IPS-NIHi7 (cell line): ENCODE measurements at regions not wholly inside any gene's neighbourhood (a gene's known extent, or its start where the extent isn't known, plus 50 kb on each side); places are given as distances from the start of the nearest gene placed in this dataset.

Experiments used
- DNase-seq: peaks from one replicate; pipeline ENCODE4 v3.0.0; 2012; ENCODE audit warnings: mixed read lengths; ENCODE audit errors: extremely low spot score

DNA sequence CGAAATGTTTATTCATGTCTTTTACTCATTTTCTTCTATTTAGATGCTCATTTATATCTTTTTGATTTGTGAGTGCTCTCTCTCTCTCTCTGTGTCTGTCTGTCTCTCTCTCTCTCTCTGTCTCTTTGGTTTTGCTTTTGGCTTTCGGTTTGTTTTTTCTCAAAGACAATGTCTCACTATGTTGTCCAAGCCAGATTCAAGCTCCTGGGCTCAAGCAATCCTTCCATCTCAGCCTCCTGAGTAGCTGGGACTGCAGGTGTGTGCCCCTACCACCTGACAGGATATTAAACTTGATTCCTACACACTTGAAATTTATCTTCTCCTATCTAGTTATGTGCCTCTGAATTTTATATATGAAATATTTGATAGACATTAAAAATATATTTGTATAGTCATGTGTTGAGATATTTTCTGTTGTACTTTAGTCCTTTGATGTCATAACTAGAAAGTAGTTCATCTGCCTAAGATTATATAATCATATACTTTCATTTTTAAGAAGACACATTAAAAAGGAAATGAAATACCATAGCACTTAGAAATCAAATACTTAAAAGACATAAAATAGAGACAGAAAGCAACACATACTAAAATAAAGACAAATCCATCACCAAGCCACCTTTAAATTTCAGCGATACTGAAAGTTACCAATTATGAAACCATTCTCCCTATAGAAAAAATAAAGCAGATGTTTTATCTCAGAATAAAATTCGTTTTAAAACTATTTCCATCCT lies 68.1 kb upstream of the SFMBT2 start:
- DNase-seq, result no peak

DNA sequence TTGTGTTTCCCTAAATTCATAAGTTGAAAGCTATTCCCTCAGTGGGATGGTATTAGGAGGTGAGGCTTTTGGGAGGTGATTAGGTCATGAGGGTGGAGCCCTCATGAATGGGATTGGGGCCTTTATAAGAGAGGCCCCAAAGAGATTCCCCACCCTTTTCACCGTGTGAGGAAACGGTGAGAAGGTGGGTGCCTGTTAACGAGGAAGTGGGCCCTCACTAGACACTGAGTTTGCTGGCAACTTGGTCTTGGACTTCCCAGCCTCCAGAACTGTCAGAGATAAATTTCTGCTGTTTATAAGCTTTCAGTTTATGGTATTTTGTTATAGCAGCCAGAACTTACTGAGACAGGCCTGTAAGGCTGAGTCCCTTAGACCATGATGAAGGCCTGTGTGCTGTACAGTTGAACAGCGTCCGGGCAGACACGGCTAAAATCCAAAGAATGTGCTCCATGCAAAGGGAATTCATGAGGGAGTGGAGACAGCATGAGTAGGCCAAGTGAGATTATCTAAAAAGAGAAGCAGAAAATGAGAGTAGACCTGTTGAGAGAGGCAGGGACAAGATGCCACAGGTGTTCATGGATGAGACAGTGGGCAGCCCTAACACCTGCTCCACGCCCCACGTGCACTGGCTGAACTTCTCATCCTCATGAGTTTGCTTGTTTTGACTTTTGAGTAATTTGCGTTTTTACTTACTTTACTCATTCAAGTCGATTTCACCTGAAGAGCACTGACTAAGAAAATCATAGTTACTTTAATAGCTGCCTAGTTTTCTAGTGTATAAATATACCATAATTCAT lies 66.9 kb upstream of the SFMBT2 start:
- no peak for DNase-seq

DNA sequence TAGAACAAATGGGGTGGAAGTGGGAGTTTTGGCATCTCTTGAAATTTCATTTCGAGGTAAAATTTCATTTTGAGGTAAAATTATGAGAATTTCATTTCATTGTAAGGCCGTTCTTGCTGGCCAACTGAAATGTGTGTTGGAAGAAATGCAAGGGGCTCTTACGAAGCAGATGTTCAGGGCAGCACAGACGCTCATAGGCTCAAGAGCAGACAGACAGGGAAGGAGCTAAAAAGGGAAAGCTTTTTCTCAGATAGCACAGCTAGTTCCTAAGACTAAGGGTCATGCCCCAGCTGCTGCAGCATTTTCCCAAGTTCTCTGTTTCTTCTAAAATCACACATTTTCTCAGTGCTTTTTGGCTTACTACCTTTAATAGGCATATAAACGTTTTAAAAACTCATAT lies 65.1 kb upstream of the SFMBT2 start:
- no peak for DNase-seq

DNA sequence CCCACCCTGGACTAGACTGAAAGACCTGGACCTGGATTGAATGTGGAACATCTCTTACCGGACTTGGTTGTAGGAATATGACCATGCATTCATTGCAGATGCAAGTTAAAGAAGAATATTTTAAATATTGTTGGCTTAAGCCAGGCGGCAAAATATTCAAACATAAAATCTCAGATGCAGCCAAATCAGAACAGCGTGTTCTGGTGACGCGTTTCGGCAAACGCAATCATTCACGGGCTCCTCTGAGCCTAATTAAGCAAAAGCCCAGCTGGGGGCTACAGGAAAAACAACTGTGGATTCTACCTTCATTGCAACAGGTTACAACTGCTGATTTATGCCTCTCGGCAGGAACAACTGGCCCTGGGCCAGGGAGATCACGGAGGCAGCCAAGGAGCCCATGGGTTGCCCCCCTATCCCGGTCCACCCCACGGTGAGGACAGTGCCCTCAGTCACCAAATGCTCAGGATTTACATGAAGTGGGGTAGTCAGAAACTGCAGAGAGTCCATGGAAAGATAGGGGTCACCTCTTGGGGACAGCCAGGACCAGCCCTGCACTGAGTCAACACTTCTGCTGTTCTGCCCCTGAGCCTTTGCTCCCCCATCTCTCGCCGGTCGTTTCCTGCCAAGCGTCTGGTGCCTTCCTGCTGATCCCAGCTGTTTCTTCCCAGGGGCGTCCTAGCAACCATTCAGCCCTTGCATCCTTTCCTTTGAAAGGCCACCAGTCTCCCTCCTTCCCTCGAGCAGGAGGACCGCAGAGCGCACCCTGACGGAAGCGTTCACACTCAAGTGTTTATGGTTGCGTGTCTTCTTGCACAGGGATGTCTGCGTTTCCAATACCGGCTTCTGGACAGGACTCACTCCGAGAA lies 64.4 kb upstream of the SFMBT2 start:
- peak; percentile 64 for DNase-seq

DNA sequence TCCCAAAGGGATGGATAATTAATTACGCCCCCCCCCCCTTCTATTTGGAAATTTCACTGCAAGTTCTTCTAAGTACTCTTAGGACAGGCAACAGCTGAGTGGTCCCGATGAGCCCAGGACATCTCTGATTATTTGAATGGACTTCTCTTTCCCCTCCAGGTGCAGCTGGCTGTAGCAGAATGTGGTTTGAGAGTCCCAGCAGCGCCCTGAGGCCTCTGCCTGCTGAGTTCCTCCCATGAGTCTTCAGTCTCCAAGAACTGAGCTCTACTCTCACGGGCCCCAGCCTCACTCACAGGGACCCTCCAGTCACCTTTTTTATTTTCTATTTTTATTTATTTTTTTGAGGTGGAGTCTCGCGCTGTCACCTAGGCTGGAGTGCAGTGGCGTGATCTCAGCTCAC lies 63.6 kb upstream of the SFMBT2 start:
- DNase-seq, result no peak

DNA sequence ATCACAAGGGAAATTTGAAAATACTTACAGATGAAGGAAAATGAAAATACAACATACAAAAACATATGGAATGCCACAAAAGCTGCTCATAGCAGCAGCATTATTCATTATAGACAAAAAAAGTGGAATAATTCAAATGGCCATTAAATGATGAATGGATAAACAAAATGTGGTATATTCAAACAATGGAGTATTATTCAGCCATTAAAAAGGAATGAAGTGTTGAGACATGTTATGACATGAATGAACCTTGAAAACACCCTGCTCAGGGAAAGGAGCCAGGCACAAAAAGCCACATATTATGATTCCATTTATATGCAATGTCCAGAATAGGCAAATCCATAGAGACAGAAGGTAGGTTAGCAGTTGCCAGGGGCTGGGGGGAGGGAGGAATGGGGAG lies 62.6 kb upstream of the SFMBT2 start:
- no peak for DNase-seq

DNA sequence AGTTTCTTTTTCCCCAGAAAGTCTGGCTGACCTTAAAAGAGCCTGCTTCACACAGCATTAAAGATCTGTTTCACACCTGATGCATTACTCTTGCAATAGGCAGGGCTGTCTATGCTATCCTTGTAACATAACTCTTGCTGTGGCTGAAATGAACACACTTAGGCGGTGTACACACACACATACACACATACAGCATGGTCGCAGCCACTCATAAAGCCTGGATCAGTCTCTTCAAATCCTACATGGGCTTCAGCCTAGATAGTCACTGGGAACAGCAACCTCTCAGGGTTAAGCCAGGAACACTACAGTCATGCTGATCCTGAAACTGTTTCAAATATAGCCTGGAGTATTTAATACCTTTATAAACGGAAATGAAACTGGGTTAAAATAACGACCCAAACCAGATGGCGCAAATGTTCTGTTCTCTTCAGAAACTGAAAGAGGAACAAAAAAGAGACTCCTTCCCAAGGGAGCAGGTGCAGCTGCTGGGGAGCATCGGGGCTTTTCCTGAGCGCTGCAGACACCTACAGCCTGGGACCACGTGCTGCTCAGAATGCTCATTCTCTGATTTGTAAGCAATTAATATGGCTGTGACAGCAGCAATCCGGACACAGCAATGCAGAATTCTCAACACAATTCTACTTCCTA lies 61.0 kb upstream of the SFMBT2 start:
- DNase-seq, result no peak

DNA sequence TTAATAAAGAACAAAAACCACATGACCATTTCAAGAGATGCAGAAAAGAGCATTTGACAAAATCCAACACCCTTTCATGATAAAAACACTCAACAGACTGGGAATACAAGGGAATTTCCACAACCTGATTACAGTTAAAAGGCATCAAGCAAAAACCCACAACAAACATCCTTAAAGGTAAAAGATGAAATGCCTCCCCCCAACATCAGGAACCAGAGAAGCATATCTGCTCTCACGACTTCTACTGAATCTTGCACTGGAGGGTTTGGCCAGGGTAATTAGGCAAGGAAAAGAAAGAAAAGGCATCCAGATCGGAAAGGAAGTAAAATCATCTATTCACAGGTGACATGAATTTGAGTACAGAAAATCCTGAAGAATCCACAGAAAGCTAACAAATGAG lies 59.5 kb upstream of the SFMBT2 start:
- DNase-seq, result no peak

DNA sequence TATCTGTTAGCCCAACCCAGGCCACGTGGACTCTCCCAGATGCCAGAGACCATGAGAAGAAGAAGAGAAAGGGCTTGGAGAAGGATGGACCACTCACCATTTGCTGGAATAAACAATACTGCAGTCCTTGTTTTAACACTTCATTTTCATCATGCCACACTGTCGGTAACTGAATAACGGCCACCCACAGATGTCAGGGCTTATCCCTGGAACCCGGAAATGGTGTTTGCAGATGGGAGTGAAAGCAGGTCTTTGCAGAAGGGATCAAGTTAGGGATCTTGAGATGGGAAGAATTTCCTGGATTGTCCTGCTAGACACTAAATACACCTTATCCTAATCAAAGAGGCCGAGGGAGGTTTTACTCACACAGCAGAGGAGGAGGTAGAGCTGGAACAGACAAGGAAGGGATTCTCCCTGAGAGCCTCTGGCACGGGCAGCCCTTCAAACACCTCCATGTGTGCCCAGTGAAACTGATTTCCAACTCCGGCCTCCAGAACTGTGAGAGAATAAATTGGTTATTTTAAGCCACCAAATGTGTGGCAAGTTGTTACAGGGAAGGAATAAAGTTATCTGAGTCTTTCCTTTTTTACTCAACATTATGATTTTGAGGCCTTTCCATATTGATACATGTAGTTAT lies 56.3 kb upstream of the SFMBT2 start:
- no peak for DNase-seq

DNA sequence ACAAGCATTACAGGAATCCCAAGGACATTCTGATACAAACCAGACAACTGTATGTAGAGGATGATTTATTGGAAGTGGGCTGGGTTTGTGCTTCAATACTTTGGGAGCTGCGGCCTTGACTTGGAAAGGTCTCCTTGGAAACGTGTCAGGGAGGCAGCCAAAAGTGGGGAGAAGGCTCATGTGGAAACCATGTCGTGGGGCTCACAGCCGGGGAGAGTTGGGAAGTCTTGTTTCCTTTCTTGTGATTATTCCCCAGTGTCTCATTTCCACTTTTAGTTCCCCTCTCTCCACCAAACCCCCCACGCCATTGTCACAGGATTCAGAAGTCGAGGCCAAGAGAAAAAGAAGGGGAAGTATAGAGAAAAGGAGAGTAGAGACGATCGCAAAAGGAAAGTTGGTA lies 53.9 kb upstream of the SFMBT2 start:
- no peak for DNase-seq
